Osteoblast (primary cell): ENCODE measurements at regions not wholly inside any gene's neighbourhood (a gene's known extent, or its start where the extent isn't known, plus 50 kb on each side); places are given as distances from the start of the nearest gene placed in this dataset.

Experiments used
- DNase-seq: peaks from one replicate; pipeline ENCODE4 v3.0.0; 2011; ENCODE audit warnings: low spot score, mixed read lengths; ENCODE audit not compliant: insufficient read length; ENCODE audit errors: missing footprints
- H2AFZ ChIP-seq: 2 replicates; pipeline ENCODE4 v1.6.0; 2011; ENCODE audit warnings: mild to moderate bottlenecking, low read length
- H3K27ac ChIP-seq: 2 replicates; pipeline ENCODE4 v1.5.1; 2011; ENCODE audit warnings: mild to moderate bottlenecking, low read depth, low read length, moderate library complexity
- H3K27me3 ChIP-seq: 2 replicates; pipeline ENCODE4 v1.6.0; 2012; ENCODE audit warnings: mild to moderate bottlenecking, control low read depth, inconsistent platforms, low read length, moderate library complexity; ENCODE audit not compliant: insufficient read depth
- H3K36me3 ChIP-seq: 2 replicates; pipeline ENCODE4 v1.5.1; 2011; ENCODE audit warnings: mild to moderate bottlenecking, low read length, control low read depth, moderate library complexity; ENCODE audit not compliant: insufficient read depth
- H3K4me1 ChIP-seq: 2 replicates; pipeline ENCODE4 v1.5.1; 2011; ENCODE audit warnings: mild to moderate bottlenecking, low read length, control low read depth, moderate library complexity; ENCODE audit not compliant: insufficient read depth
- H3K4me2 ChIP-seq: 2 replicates; pipeline ENCODE4 v1.6.0; 2011; ENCODE audit warnings: mild to moderate bottlenecking, low read length; ENCODE audit not compliant: insufficient read depth
- H3K4me3 ChIP-seq: fragments of 200-600 bp; sonication (generic); 3 replicates; pipeline ENCODE4 v1.5.1; 2012; ENCODE audit warnings: mild to moderate bottlenecking, low read length, inconsistent platforms; ENCODE audit not compliant: insufficient read depth
- H3K79me2 ChIP-seq: 2 replicates; pipeline ENCODE4 v1.6.0; 2012; ENCODE audit warnings: mild to moderate bottlenecking, low read length, control low read depth, inconsistent platforms; ENCODE audit not compliant: insufficient read depth
- H3K9me3 ChIP-seq: 2 replicates; pipeline ENCODE4 v1.5.1; 2011; ENCODE audit warnings: low read depth, low read length, control low read depth
- H4K20me1 ChIP-seq: 2 replicates; pipeline ENCODE4 v1.6.0; 2012; ENCODE audit warnings: mild to moderate bottlenecking, low read length, control low read depth; ENCODE audit not compliant: insufficient read depth
- TF ChIP-seq, protein P1 (sequence below): IDR thresholded peaks from 2 replicates; pipeline ENCODE4 v1.5.1; 2011; ENCODE audit warnings: mild to moderate bottlenecking, low read depth, low read length, moderate library complexity; ENCODE audit errors: extremely low read depth

DNA sequence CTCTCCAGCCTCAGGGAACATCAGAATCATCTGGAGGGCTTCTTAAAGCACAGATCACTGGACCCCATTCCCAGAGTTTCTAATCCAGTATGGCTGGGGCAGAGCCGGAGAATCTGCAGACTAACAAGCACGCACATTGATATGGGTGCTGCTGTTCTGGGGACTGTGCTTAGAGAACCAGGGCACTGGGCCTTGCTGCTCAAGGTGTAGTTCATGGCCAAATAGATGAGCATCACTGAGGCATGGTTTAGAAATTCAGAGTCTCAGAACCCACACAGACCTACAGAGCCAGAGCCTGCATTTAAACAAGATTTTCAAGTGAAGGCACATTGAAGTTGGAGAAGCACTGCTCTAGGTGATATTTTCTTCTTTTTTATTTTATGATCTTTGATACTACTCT, 376.8 kb upstream of the PHF14 start:
- Histone ChIP-seq H3K4me2 (no peak overlapping the region), H3K27me3 (no peaks in the 10 kb centered on the region), H3K27ac (no peak overlapping the region), H3K79me2 (no peaks in the 10 kb centered on the region), H3K9me3 (peaks cover 2% of the 10 kb centered on the region), H3K4me3 (no peak overlapping the region), H3K36me3 (no peaks in the 10 kb centered on the region), H2AFZ (no peak overlapping the region), H4K20me1 (no peaks in the 10 kb centered on the region), H3K4me1 (no peaks in the 10 kb centered on the region)
- TF ChIP-seq, protein P1, sequence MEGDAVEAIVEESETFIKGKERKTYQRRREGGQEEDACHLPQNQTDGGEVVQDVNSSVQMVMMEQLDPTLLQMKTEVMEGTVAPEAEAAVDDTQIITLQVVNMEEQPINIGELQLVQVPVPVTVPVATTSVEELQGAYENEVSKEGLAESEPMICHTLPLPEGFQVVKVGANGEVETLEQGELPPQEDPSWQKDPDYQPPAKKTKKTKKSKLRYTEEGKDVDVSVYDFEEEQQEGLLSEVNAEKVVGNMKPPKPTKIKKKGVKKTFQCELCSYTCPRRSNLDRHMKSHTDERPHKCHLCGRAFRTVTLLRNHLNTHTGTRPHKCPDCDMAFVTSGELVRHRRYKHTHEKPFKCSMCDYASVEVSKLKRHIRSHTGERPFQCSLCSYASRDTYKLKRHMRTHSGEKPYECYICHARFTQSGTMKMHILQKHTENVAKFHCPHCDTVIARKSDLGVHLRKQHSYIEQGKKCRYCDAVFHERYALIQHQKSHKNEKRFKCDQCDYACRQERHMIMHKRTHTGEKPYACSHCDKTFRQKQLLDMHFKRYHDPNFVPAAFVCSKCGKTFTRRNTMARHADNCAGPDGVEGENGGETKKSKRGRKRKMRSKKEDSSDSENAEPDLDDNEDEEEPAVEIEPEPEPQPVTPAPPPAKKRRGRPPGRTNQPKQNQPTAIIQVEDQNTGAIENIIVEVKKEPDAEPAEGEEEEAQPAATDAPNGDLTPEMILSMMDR: no peak
- DNase-seq: no peak

DNA sequence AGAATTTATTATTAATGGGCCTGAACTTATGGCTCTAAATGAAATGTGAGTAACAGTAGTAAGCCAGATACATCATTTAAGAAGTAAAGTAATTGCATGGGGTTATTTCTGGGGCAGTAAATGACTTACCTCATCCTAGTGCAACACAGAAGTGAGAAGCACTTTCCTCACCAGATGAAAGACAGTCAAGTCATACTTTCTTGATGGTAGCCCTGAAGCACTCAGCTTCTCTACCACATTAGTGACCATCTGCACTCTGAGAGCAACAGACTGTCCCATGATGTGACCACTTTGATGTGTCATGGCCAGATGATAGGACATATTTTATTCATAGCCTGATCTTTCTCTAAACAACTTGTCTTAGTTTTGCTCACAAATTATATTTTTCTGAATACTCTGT, 369.5 kb upstream of the PHF14 start:
- Histone ChIP-seq H3K27ac (no peak overlapping the region), H3K9me3 (peaks cover 2% of the 10 kb centered on the region), H3K4me3 (no peak overlapping the region), H2AFZ (no peak overlapping the region), H3K79me2 (no peaks in the 10 kb centered on the region), H3K36me3 (no peaks in the 10 kb centered on the region), H3K4me1 (no peaks in the 10 kb centered on the region), H3K27me3 (no peaks in the 10 kb centered on the region), H4K20me1 (no peaks in the 10 kb centered on the region), H3K4me2 (no peak overlapping the region)
- DNase-seq: no peak
- TF ChIP-seq, protein P1: no peak

DNA sequence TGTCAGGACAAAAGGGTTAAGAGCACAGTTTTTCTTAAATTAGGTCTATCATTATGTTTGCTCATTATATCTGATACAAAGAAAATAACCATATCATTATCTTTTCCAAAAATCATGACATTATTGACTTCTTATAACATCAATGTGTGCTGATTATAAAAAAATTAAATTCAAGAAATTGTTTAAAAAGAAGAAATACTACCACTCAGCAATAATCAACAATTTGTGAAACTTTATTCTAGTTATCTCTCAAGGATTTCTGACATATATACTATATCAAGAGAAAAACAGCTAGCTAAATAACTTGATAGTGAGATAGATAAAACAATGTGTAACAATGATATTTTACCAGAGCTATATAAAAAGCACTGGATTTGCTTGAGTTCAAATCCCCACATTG, 360.7 kb upstream of the PHF14 start:
- H3K36me3 ChIP-seq: no peaks in the 10 kb centered on the region
- no peaks in the 10 kb centered on the region for H3K4me1 ChIP-seq
- H3K9me3 ChIP-seq: no peaks in the 10 kb centered on the region
- TF ChIP-seq, protein P1: no peak
- H4K20me1 ChIP-seq: no peaks in the 10 kb centered on the region
- DNase-seq: no peak
- H3K4me2 ChIP-seq: no peak overlapping the region
- no peaks in the 10 kb centered on the region for H3K27me3 ChIP-seq
- H3K4me3 ChIP-seq: no peak overlapping the region
- no peaks in the 10 kb centered on the region for H3K79me2 ChIP-seq
- H3K27ac ChIP-seq: no peak overlapping the region
- H2AFZ ChIP-seq: no peak overlapping the region

DNA sequence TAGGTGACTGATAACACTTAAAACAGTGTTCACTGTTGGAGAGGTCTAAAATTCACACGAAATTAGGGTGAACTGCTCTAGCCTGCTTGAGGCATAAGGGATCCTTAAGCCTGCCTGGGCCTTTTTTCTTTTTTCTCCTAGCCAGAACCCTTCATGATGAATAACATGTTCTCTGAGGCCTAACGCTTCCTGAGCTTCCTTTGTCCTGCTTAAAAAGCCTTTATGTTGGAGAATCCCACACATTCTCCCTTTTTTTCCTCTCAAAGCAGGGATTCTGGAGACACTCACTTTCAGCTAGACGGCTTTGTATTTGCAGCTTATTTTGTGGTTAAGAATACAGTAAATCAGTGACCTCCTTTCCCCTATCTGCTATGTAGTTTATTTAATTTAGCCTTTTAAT, 354.7 kb upstream of the PHF14 start:
- H3K9me3 ChIP-seq: no peaks in the 10 kb centered on the region
- H3K4me1 ChIP-seq: no peaks in the 10 kb centered on the region
- H3K4me2 ChIP-seq: no peak overlapping the region
- TF ChIP-seq, protein P1: no peak
- no peak overlapping the region for H3K4me3 ChIP-seq
- no peaks in the 10 kb centered on the region for H3K27me3 ChIP-seq
- H4K20me1 ChIP-seq: no peaks in the 10 kb centered on the region
- no peak overlapping the region for H3K27ac ChIP-seq
- DNase-seq: no peak
- no peaks in the 10 kb centered on the region for H3K79me2 ChIP-seq
- no peaks in the 10 kb centered on the region for H3K36me3 ChIP-seq
- no peak overlapping the region for H2AFZ ChIP-seq
